IMR-90 (cell line): ENCODE measurements at regions not wholly inside any gene's neighbourhood (a gene's known extent, or its start where the extent isn't known, plus 50 kb on each side); places are given as distances from the start of the nearest gene placed in this dataset.

Experiments used
- ATAC-seq: fragments of 200-7000 bp; cut with Tn5 transposase; 2 replicates; pipeline ENCODE4 v1.9.1; 2020; ENCODE audit warnings: low read depth, mild to moderate bottlenecking, moderate library complexity
- BruUV-seq: library from RNA; stranded (reverse); fragments of 400-500 nt; replicated peaks from 2 replicates; lab custom pipeline; 2021; lab: Mats Ljungman, UMichigan
- CTCF ChIA-PET: fragments of 300-600 bp; formaldehyde crosslinking; extraction: SDS; loops from one replicate; lab custom pipeline; 2021; ENCODE audit warnings: antibody characterized with exemption; lab: Yijun Ruan, JAX
- POLR2A ChIA-PET: fragments of 300-600 bp; sonication (Branson Sonifier 250); formaldehyde crosslinking; loops from one replicate; lab custom pipeline; 2022; ENCODE audit warnings: antibody characterized with exemption; ENCODE audit not compliant: unreplicated experiment; lab: Charles Lee
- DNase-seq: peaks from one replicate; pipeline ENCODE4 v3.0.0; 2013
- H2AFZ ChIP-seq: replicated peaks from 2 replicates; pipeline ENCODE3; 2013; ENCODE audit warnings: low read length, mild to moderate bottlenecking; ENCODE audit not compliant: poor library complexity
- H2AK5ac ChIP-seq: 2 replicates; pipeline ENCODE4 v1.6.1; 2013; ENCODE audit warnings: low read depth, low read length, inconsistent platforms
- H2AK9ac ChIP-seq: replicated peaks from 2 replicates; pipeline ENCODE3; 2013; ENCODE audit warnings: mild to moderate bottlenecking, low read depth, low read length, moderate library complexity; ENCODE audit not compliant: poor library complexity
- H2BK120ac ChIP-seq: 2 replicates; pipeline ENCODE4 v1.6.1; 2013; ENCODE audit warnings: low read depth, low read length, inconsistent platforms
- H2BK15ac ChIP-seq: 3 replicates; pipeline ENCODE4 v1.6.1; 2013; ENCODE audit warnings: low read depth, low read length, inconsistent platforms
- H2BK20ac ChIP-seq: 2 replicates; pipeline ENCODE4 v1.6.1; 2013; ENCODE audit warnings: low read depth, mild to moderate bottlenecking, inconsistent platforms, low read length, moderate library complexity
- H2BK5ac ChIP-seq: 2 replicates; pipeline ENCODE4 v1.6.1; 2013; ENCODE audit warnings: mild to moderate bottlenecking, low read depth, low read length, inconsistent platforms; ENCODE audit not compliant: poor library complexity, severe bottlenecking
- H3K14ac ChIP-seq: replicated peaks from 2 replicates; pipeline ENCODE4 v1.6.1; 2013; ENCODE audit warnings: low read depth, low read length, inconsistent platforms
- H3K18ac ChIP-seq: 2 replicates; pipeline ENCODE4 v1.6.1; 2013; ENCODE audit warnings: low read depth, low read length, control low read depth
- H3K23ac ChIP-seq: 2 replicates; pipeline ENCODE4 v1.6.1; 2013; ENCODE audit warnings: low read depth, low read length, inconsistent platforms
- H3K27ac ChIP-seq: 2 replicates; pipeline ENCODE4 v1.5.1; 2013; ENCODE audit warnings: mild to moderate bottlenecking, control low read depth, low read length; ENCODE audit not compliant: insufficient read depth
- H3K27me3 ChIP-seq: 2 replicates; pipeline ENCODE4 v1.6.1; 2013; ENCODE audit warnings: low read length; ENCODE audit not compliant: control insufficient read depth, insufficient read depth
- H3K36me3 ChIP-seq: 2 replicates; pipeline ENCODE4 v1.6.1; 2013; ENCODE audit warnings: low read length, mixed read lengths; ENCODE audit not compliant: control insufficient read depth, insufficient read depth
- H3K4ac ChIP-seq: 2 replicates; pipeline ENCODE4 v1.6.1; 2013; ENCODE audit warnings: low read depth, low read length, inconsistent platforms
- H3K4me1 ChIP-seq: 2 replicates; pipeline ENCODE4 v1.6.1; 2013; ENCODE audit warnings: low read length, mixed read lengths; ENCODE audit not compliant: control insufficient read depth, insufficient read depth
- H3K4me2 ChIP-seq: 2 replicates; pipeline ENCODE4 v1.6.1; 2013; ENCODE audit warnings: low read depth, mild to moderate bottlenecking, control low read depth, low read length, moderate library complexity
- H3K4me3 ChIP-seq: 2 replicates; pipeline ENCODE4 v1.5.1; 2013; ENCODE audit warnings: low read depth, mild to moderate bottlenecking, control low read depth, low read length, moderate library complexity; ENCODE audit not compliant: insufficient read depth
- H3K56ac ChIP-seq: 2 replicates; pipeline ENCODE4 v1.6.1; 2013; ENCODE audit warnings: low read length, inconsistent platforms; ENCODE audit not compliant: insufficient read depth; ENCODE audit errors: extremely low read depth
- H3K79me1 ChIP-seq, 2 experiments: 2 replicates each; pipeline ENCODE4 v1.6.1; 2013; ENCODE audit warnings: low read length in 2 of 2, inconsistent platforms in 1 of 2, low read depth in 1 of 2
- H3K9ac ChIP-seq: 2 replicates; pipeline ENCODE4 v1.6.1; 2013; ENCODE audit warnings: low read depth, low read length, control low read depth
- H3K9me1 ChIP-seq: 2 replicates; pipeline ENCODE4 v1.6.1; 2013; ENCODE audit warnings: low read length, inconsistent platforms; ENCODE audit not compliant: insufficient read depth
- H3K9me3 ChIP-seq: 2 replicates; pipeline ENCODE4 v1.6.1; 2013; ENCODE audit warnings: low read length; ENCODE audit not compliant: control insufficient read depth, insufficient read depth
- H4K20me1 ChIP-seq: 2 replicates; pipeline ENCODE4 v1.6.1; 2013; ENCODE audit warnings: low read length, inconsistent platforms; ENCODE audit not compliant: insufficient read depth
- H4K5ac ChIP-seq: 2 replicates; pipeline ENCODE4 v1.6.1; 2013; ENCODE audit warnings: mild to moderate bottlenecking, low read depth, low read length, control low read depth
- H4K8ac ChIP-seq, 2 experiments: 2 replicates each; pipeline ENCODE4 v1.6.1; 2013; ENCODE audit warnings: low read depth in 2 of 2, low read length in 2 of 2, control low read depth in 1 of 2, inconsistent platforms in 1 of 2
- H4K91ac ChIP-seq: 2 replicates; pipeline ENCODE4 v1.6.1; 2013; ENCODE audit warnings: low read depth, low read length, inconsistent platforms; ENCODE audit not compliant: insufficient read depth
- BHLHE40 ChIP-seq: fragments of 150-350 bp; IDR thresholded peaks from 2 replicates; pipeline ENCODE4 v1.6.1; 2016; ENCODE audit warnings: mild to moderate bottlenecking, low read depth, low read length
- CEBPB ChIP-seq: IDR thresholded peaks from 2 replicates; pipeline ENCODE4 v1.6.1; 2012; ENCODE audit warnings: low read depth, low read length, improper control_type of control experiment
- FOS ChIP-seq: fragments of 150-350 bp; IDR thresholded peaks from 2 replicates; pipeline ENCODE4 v1.6.1; 2016; ENCODE audit warnings: low read depth, low read length
- MAFK ChIP-seq: IDR thresholded peaks from 2 replicates; pipeline ENCODE4 v1.6.1; 2012; ENCODE audit warnings: low read depth, low read length, improper control_type of control experiment
- MAZ ChIP-seq: IDR thresholded peaks from 2 replicates; pipeline ENCODE4 v1.6.1; 2012; ENCODE audit warnings: low read depth, mild to moderate bottlenecking, low read length, improper control_type of control experiment, moderate library complexity, borderline replicate concordance
- MXI1 ChIP-seq: IDR thresholded peaks from 2 replicates; pipeline ENCODE4 v1.6.1; 2012; ENCODE audit warnings: low read depth, mild to moderate bottlenecking, low read length, moderate library complexity, borderline replicate concordance
- RAD21 ChIP-seq: IDR thresholded peaks from 2 replicates; pipeline ENCODE4 v1.6.1; 2012; ENCODE audit warnings: low read length, improper control_type of control experiment
- RCOR1 ChIP-seq: IDR thresholded peaks from 2 replicates; pipeline ENCODE4 v1.6.1; 2012; ENCODE audit warnings: mild to moderate bottlenecking, low read length, improper control_type of control experiment; ENCODE audit not compliant: insufficient replicate concordance
- RFX5 ChIP-seq: IDR thresholded peaks from 2 replicates; pipeline ENCODE4 v1.8.0; 2012; ENCODE audit warnings: low read depth, mild to moderate bottlenecking, low read length, moderate library complexity
- SMC3 ChIP-seq: fragments of 150-350 bp; IDR thresholded peaks from 2 replicates; pipeline ENCODE4 v1.6.1; 2016; ENCODE audit warnings: low read depth, mild to moderate bottlenecking, antibody characterized with exemption, low read length, moderate library complexity
- WGBS, 2 experiments: methylation state at CpG; one replicate each; pipeline versions ENCODE4 v1.1.5 to v1.1.7; 2013; ENCODE audit warnings: missing lambda C conversion rate in 2 of 2; ENCODE audit not compliant: insufficient read length in 1 of 2; ENCODE audit errors: extremely low coverage in 2 of 2; 5-methylcytosine and 5-hydroxymethylcytosine counted together
- dilution Hi-C: fragments of 300-500 bp; cut with HindIII; formaldehyde crosslinking; loops from one replicate; pipeline ENCODE4 v1.14.3; 2018; ENCODE audit warnings: low sequenced_read_pairs; ENCODE audit not compliant: unreplicated experiment
- in situ Hi-C: fragments of 300-500 bp; cut with MboI; formaldehyde crosslinking; loops from 3 replicates; pipeline ENCODE4 v1.14.3; 2019; ENCODE audit warnings: low sequenced_read_pairs, inconsistent platforms, mixed read lengths
- intact Hi-C: fragments of 100-400 bp; cut with micrococcal nuclease; formaldehyde crosslinking; loops from 2 replicates; pipeline ENCODE4 v1.10.0; 2022
- TF ChIP-seq, protein P1 (sequence below): fragments of 150-350 bp; IDR thresholded peaks from 2 replicates; pipeline ENCODE4 v1.6.1; 2017; ENCODE audit warnings: mild to moderate bottlenecking, antibody characterized with exemption, low read length, low read depth

GRCh38 chr2:175734686-175735085 lies 267.4 kb downstream of the LNPK start:
- no peaks in the 10 kb centered on the region for H3K4me1 ChIP-seq
- no peak overlapping the region for H3K18ac ChIP-seq
- H2BK20ac ChIP-seq: no peak overlapping the region
- intact Hi-C loops (no loop called here), dilution Hi-C loops (no loop called here), in situ Hi-C loops (no loop called here)
- no peak overlapping the region for H3K4me2 ChIP-seq
- H3K9me1 ChIP-seq: no peaks in the 10 kb centered on the region
- H2BK5ac ChIP-seq: no peak overlapping the region
- H2AK9ac ChIP-seq: no peak overlapping the region
- no peak overlapping the region for H2BK120ac ChIP-seq
- no peak overlapping the region for H2AFZ ChIP-seq
- no peaks in the 10 kb centered on the region for H3K79me1 ChIP-seq
- no peaks in the 10 kb centered on the region for H3K36me3 ChIP-seq
- no peaks in the 10 kb centered on the region for H3K9me3 ChIP-seq
- no peak overlapping the region for H3K14ac ChIP-seq
- no CpG with 5 or more reads among the region's 5 CpGs for WGBS, 2 experiments
- no peak overlapping the region for H3K9ac ChIP-seq
- H3K4ac ChIP-seq: no peak overlapping the region
- H3K4me3 ChIP-seq: no peak overlapping the region
- no peak overlapping the region for H3K27ac ChIP-seq
- TF ChIP-seq MAFK: no peak
- no peak for TF ChIP-seq RAD21
- no peak for TF ChIP-seq FOS
- TF ChIP-seq, protein P1, sequence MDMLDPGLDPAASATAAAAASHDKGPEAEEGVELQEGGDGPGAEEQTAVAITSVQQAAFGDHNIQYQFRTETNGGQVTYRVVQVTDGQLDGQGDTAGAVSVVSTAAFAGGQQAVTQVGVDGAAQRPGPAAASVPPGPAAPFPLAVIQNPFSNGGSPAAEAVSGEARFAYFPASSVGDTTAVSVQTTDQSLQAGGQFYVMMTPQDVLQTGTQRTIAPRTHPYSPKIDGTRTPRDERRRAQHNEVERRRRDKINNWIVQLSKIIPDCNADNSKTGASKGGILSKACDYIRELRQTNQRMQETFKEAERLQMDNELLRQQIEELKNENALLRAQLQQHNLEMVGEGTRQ: no peak
- TF ChIP-seq BHLHE40: no peak
- no peak for TF ChIP-seq CEBPB
- no peak for TF ChIP-seq SMC3
- TF ChIP-seq RCOR1: no peak
- TF ChIP-seq RFX5: no peak
- no peak for TF ChIP-seq MXI1
- no peak for TF ChIP-seq MAZ
- ATAC-seq (no peak), DNase-seq (no peak)
- no peak overlapping the region for H3K23ac ChIP-seq
- ChIA-PET POLR2A (no interaction called here), CTCF (no interaction called here)
- H3K27me3 ChIP-seq: no peaks in the 10 kb centered on the region; the same call in 1 of the 2 replicates
- H4K8ac ChIP-seq: no peak overlapping the region
- no peaks in the 10 kb centered on the region for H4K20me1 ChIP-seq
- H4K91ac ChIP-seq: no peak overlapping the region
- H2BK15ac ChIP-seq: no peak overlapping the region
- no peak overlapping the region for H3K56ac ChIP-seq
- no TSS peak for BruUV-seq
- H4K5ac ChIP-seq: no peak overlapping the region
- H2AK5ac ChIP-seq: no peak overlapping the region
